Fibroblast of the conjunctiva (primary cell): ENCODE measurements at regions not wholly inside any gene's neighbourhood (a gene's known extent, or its start where the extent isn't known, plus 50 kb on each side); places are given as distances from the start of the nearest gene placed in this dataset.
"Not testable (repeated sequence)": the region's sequence is repeated elsewhere in the genome, so short reads cannot be mapped to it uniquely, and the experiment has no call there.

Source experiments
- DNase-seq: peaks from one replicate; pipeline ENCODE4 v3.0.0-alpha.2; 2010; ENCODE audit warnings: low read depth

DNA sequence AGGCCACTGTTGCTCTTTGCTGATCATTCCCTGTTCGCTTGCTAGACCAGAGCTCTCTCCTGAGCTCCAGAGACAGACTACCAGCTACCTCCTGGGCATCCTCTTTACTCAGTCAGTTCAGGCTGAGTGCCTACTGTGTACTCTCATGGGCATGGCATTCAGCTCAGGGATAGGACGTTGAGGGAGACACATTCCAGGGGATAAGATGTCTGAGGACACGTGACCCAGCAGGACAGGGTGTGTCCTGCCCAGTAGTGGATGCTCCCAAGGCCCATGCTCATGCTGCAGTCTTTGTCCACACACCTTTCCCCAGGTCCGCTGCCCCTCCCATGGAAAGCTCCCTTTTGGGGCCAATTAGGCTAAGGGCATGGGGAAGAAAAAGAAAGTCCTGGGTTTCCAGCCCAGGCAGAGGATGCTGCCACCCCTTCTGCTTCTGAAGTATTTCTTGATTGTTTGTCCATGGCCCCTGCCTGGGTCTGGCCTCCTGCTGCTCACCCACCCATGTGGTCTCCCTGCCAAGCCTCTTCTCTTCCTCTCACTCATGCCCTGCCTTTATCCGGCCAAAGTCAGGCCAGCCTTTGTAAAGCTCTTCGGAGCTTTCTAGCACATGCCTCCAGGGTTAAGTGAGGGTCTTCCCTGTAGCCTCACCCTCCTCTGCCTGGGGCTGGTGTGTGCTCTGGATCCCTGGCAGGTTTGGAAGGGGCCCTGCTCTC lies 60.5 kb upstream of the PITX1 start:
- no peak for DNase-seq

- not testable (repeated sequence) for DNase-seq
Observed at GRCh38 chr5:135093483-135093882, 59.5 kb upstream of the PITX1 start.

- DNase-seq = no peak
Observed at GRCh38 chr5:135092476-135092875, 58.4 kb upstream of the PITX1 start.

DNA sequence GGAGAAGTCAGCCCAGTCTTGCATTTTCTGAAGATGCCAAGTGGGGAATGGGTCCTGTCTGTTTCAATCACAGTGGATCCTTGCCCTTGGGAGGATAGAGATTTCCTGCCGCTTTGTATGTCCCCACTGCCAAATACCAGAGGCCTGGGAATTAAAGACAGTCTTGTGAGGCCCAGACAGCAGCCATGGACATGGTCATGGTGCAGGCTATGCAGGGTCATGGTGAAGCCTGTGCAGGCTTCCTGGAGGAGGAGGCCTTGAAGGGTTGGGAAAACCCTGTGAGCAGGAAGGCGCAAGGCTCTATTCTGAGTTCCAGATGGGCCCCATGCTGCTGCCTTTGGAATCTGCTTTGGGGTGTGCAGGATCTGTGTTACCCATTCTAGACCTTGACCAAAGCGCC lies 57.3 kb upstream of the PITX1 start:
- DNase-seq = no peak

DNA sequence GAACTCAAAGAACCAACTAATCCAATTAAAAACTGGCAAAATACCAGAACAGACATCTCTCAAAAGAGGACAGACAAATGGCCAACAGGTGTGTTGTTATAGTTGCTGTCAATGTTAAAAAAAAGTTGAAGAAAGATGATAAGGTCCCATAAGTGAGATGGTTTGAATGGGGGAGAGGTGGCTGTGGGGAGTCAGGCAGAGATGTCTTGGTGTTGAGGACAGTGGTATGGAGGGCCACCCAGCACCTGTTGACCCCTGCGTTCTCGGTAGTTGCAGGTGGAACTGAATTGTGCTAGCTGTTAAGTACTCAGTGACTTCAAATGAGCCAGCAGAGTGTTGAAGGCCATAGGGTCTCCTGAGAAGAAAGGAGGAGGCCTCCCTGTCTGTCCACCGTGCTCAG lies 55.9 kb upstream of the PITX1 start:
- DNase-seq = no peak

DNA sequence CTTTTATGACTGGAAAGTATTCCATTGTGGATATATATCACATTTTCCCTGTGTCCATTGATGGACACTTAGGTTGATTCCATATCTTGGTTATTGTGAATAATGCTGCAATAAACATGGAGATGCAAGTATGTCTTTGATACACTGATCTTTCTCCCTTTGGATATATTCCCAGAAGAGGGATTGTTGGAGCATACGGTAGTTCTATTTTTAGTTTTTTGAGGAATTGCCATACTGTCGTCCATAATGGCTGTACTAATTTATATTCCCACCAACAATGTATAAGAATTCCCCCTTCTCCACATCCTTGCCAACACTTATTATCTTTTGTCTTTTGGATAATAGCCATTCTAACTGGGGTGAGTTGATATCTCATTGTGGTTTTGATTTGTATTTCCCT lies 54.9 kb upstream of the PITX1 start:
- no peak for DNase-seq

GRCh38 chr5:135087950-135088349 lies 53.9 kb upstream of the PITX1 start:
- no peak for DNase-seq

GRCh38 chr5:135085936-135086725 lies 52.1 kb upstream of the PITX1 start:
- no peak for DNase-seq

GRCh38 chr5:135085133-135085935 lies 51.3 kb upstream of the PITX1 start:
- DNase-seq = no peak
